ENCODE measurements at regions not wholly inside any gene's neighbourhood (a gene's known extent, or its start where the extent isn't known, plus 50 kb on each side); places are given as distances from the start of the nearest gene placed in this dataset.

GRCh38 chr5:115068239-115069086 lies 101.2 kb downstream of the TRIM36 start:
- H3K4me2 ChIP-seq (ENCODE audit: low read depth, low read length, poor library complexity, severe bottlenecking), result no peak overlapping the region

DNA sequence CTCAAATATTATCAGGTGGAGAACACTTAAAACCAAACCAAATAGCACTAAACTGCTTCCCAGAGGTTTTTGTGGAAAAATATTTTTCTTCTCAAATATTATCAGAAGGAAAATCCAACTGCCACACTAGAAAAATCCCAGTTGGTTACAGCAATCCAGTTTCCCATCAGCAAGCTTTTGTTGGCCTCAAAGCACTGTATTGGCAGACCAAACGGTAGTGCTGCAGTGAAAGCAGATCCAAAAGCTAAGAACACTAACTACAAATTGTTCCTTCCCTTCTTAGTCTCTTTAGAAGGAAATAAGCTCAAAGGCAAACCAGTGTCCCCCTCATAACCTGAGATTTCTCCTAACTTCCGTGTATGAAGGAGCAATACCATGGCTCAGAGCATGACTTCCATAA lies 105.3 kb downstream of the TRIM36 start:
- Histone ChIP-seq H3K9me2 (replicated peaks; ENCODE audit: insufficient read depth, low read length) (no peaks in the 10 kb centered on the region), H4K20me1 (ENCODE audit: low read depth, low read length) (no peaks in the 10 kb centered on the region), H2AFZ (ENCODE audit: low read depth, low read length, severe bottlenecking) (no peak overlapping the region)

More at GRCh38 chr5:115068239-115069086, 101.2 kb downstream of the TRIM36 start:
- H3F3A ChIP-seq (ENCODE audit: insufficient read depth), result no peaks in the 10 kb centered on the region
- H3K36me3 ChIP-seq (ENCODE audit: low read length), result no peaks in the 10 kb centered on the region
- no peak overlapping the region for H3K27ac ChIP-seq (ENCODE audit: low read depth, low read length)
- H4K20me1 ChIP-seq (ENCODE audit: low read depth, low read length), result no peaks in the 10 kb centered on the region
- H3K79me2 ChIP-seq (ENCODE audit: insufficient read depth, low read length), result no peaks in the 10 kb centered on the region
- H3K4me3 ChIP-seq (ENCODE audit: insufficient read depth, low read length, poor library complexity, severe bottlenecking), result no peak overlapping the region
- H3K9me3 ChIP-seq (ENCODE audit: insufficient read depth, low read length), result no peaks in the 10 kb centered on the region
- H3K9me2 ChIP-seq (replicated peaks; ENCODE audit: insufficient read depth, low read length), result no peaks in the 10 kb centered on the region
- no peak overlapping the region for H3K9ac ChIP-seq (ENCODE audit: low read length)
- no peak overlapping the region for H2AFZ ChIP-seq (ENCODE audit: low read depth, low read length, severe bottlenecking)
- H3K27me3 ChIP-seq (ENCODE audit: low read length), result no peaks in the 10 kb centered on the region
- no peak for TF ChIP-seq EZH2phosphoT487 (conservative IDR thresholded peaks at IDR 0.05; ENCODE audit: low read length)
- TF ChIP-seq, protein P1, sequence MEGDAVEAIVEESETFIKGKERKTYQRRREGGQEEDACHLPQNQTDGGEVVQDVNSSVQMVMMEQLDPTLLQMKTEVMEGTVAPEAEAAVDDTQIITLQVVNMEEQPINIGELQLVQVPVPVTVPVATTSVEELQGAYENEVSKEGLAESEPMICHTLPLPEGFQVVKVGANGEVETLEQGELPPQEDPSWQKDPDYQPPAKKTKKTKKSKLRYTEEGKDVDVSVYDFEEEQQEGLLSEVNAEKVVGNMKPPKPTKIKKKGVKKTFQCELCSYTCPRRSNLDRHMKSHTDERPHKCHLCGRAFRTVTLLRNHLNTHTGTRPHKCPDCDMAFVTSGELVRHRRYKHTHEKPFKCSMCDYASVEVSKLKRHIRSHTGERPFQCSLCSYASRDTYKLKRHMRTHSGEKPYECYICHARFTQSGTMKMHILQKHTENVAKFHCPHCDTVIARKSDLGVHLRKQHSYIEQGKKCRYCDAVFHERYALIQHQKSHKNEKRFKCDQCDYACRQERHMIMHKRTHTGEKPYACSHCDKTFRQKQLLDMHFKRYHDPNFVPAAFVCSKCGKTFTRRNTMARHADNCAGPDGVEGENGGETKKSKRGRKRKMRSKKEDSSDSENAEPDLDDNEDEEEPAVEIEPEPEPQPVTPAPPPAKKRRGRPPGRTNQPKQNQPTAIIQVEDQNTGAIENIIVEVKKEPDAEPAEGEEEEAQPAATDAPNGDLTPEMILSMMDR (IDR thresholded peaks at IDR 0.05; ENCODE audit: insufficient read depth, low read length, poor library complexity, severe bottlenecking), result no peak

GRCh38 chr5:115054387-115054951 lies 115.2 kb downstream of the TRIM36 start:
- Histone ChIP-seq H3K36me3 (ENCODE audit: low read length) (no peaks in the 10 kb centered on the region), H3K27ac (ENCODE audit: low read depth, low read length) (no peak overlapping the region), H3K79me2 (ENCODE audit: insufficient read depth, low read length) (no peaks in the 10 kb centered on the region), H3K4me3 (ENCODE audit: insufficient read depth, low read length, poor library complexity, severe bottlenecking) (no peak overlapping the region), H3K9me2 (replicated peaks; ENCODE audit: insufficient read depth, low read length) (no peaks in the 10 kb centered on the region), H3F3A (ENCODE audit: insufficient read depth) (no peaks in the 10 kb centered on the region), H3K9ac (ENCODE audit: low read length) (no peak overlapping the region), H4K20me1 (ENCODE audit: low read depth, low read length) (no peaks in the 10 kb centered on the region), H2AFZ (ENCODE audit: low read depth, low read length, severe bottlenecking) (no peak overlapping the region), H3K4me2 (ENCODE audit: low read depth, low read length, poor library complexity, severe bottlenecking) (no peak overlapping the region), H3K27me3 (ENCODE audit: low read length) (no peaks in the 10 kb centered on the region), H3K9me3 (ENCODE audit: insufficient read depth, low read length) (0 out of 2 replicates have a peak, but pooled peaks cover 10% of the 10 kb centered on the region)
- no peak for TF ChIP-seq EZH2phosphoT487 (conservative IDR thresholded peaks at IDR 0.05; ENCODE audit: low read length)
- TF ChIP-seq, protein P1 (IDR thresholded peaks at IDR 0.05; ENCODE audit: insufficient read depth, low read length, poor library complexity, severe bottlenecking), result no peak

More for the DNA sequence above, 105.3 kb downstream of the TRIM36 start:
- Histone ChIP-seq H3K4me3 (ENCODE audit: insufficient read depth, low read length, poor library complexity, severe bottlenecking) (no peak overlapping the region), H3K9ac (ENCODE audit: low read length) (no peak overlapping the region), H3K27me3 (ENCODE audit: low read length) (no peaks in the 10 kb centered on the region), H3K36me3 (ENCODE audit: low read length) (no peaks in the 10 kb centered on the region), H3F3A (ENCODE audit: insufficient read depth) (no peaks in the 10 kb centered on the region), H3K79me2 (ENCODE audit: insufficient read depth, low read length) (no peaks in the 10 kb centered on the region), H3K4me2 (ENCODE audit: low read depth, low read length, poor library complexity, severe bottlenecking) (no peak overlapping the region), H3K27ac (ENCODE audit: low read depth, low read length) (no peak overlapping the region), H3K9me3 (ENCODE audit: insufficient read depth, low read length) (no peaks in the 10 kb centered on the region)
- TF ChIP-seq EZH2phosphoT487 (conservative IDR thresholded peaks at IDR 0.05; ENCODE audit: low read length), result no peak
- TF ChIP-seq, protein P1 (IDR thresholded peaks at IDR 0.05; ENCODE audit: insufficient read depth, low read length, poor library complexity, severe bottlenecking), result no peak

Measured in SU-DHL-6 (cell line).